ENCODE measurements at regions not wholly inside any gene's neighbourhood (a gene's known extent, or its start where the extent isn't known, plus 50 kb on each side); places are given as distances from the start of the nearest gene placed in this dataset.
A peak's percentile ranks its signal among the peaks of the same experiment; 100 is the strongest.

GRCh38 chr4:100130964-100131363 is 59.3 kb downstream of the DDIT4L start:
- Mint-ChIP-seq H3K27me3 (ENCODE audit: low read depth) (peaks cover 5% of the 10 kb centered on the region), H3K4me3 (ENCODE audit: low read depth) (no peak overlapping the region), H3K36me3 (ENCODE audit: low read depth) (no peaks in the 10 kb centered on the region), H3K4me1 (ENCODE audit: low read depth) (no peaks in the 10 kb centered on the region), H3K9me3 (peaks cover 4% of the 10 kb centered on the region), H3K27ac (no peak overlapping the region)
- intact Hi-C loops (cut with micrococcal nuclease): no loop called here
- no peak for DNase-seq (ENCODE audit: low spot score)

DNA sequence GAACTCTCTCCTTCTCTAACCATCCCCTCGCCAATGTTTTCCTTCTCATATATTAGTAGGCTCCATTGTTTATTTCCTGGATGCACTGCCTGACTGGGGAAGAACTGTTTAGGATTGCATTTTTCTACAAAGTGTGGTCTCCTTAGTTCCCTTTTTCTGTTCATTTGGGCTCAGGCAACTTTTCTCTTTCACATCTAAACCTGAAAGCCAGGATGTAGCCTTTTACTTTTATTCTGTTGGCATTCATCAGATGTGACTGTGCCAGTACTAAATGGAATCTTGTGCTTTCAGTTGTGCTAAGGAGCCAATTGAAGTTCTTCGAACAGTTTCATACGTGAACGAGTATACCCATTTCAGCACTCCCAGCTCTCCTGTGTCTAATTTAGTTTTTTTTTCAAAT is 59.8 kb downstream of the DDIT4L start:
- Mint-ChIP-seq H3K4me3 (ENCODE audit: low read depth) (no peak overlapping the region), H3K9me3 (peaks cover 5% of the 10 kb centered on the region), H3K27me3 (ENCODE audit: low read depth) (peaks cover 5% of the 10 kb centered on the region), H3K36me3 (ENCODE audit: low read depth) (no peaks in the 10 kb centered on the region), H3K27ac (no peak overlapping the region), H3K4me1 (ENCODE audit: low read depth) (no peaks in the 10 kb centered on the region)
- intact Hi-C loops (cut with micrococcal nuclease): no loop called here
- no peak for DNase-seq (ENCODE audit: low spot score)

DNA sequence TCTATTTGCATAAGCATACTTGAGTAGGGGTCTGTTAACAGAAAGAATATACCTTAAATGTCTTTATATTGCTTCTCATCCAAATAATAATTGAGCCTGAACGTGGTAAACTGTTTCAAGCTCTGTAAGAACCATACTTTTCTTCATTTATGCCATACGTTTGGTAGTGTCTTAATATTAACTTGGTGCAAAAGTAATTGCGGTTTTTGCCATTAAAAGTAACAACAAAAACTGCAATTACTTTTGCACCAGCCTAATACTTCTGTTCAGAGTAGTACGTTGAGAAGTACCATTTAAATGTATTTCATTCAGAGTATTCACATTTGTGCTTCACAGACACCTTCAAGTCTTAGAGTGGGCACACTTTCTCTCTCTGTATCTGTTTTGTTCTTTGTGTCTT is 60.5 kb downstream of the DDIT4L start:
- intact Hi-C loops (cut with micrococcal nuclease): no loop called here
- H3K4me3 Mint-ChIP-seq (ENCODE audit: low read depth): no peak overlapping the region
- H3K27ac Mint-ChIP-seq: no peak overlapping the region
- peaks cover 3% of the 10 kb centered on the region for H3K36me3 Mint-ChIP-seq (ENCODE audit: low read depth)
- H3K27me3 Mint-ChIP-seq (ENCODE audit: low read depth): peaks cover 7% of the 10 kb centered on the region
- peaks cover 12% of the 10 kb centered on the region for H3K9me3 Mint-ChIP-seq
- no peak for DNase-seq (ENCODE audit: low spot score)
- no peaks in the 10 kb centered on the region for H3K4me1 Mint-ChIP-seq (ENCODE audit: low read depth)

- H3K4me3 Mint-ChIP-seq (ENCODE audit: low read depth): no peak overlapping the region
- no peak for DNase-seq (ENCODE audit: low spot score)
- peaks cover 23% of the 10 kb centered on the region for H3K9me3 Mint-ChIP-seq
- peaks cover 6% of the 10 kb centered on the region for H3K36me3 Mint-ChIP-seq (ENCODE audit: low read depth)
- intact Hi-C loops (cut with micrococcal nuclease): no loop called here
- no peaks in the 10 kb centered on the region for H3K4me1 Mint-ChIP-seq (ENCODE audit: low read depth)
- H3K27ac Mint-ChIP-seq: no peak overlapping the region
- H3K27me3 Mint-ChIP-seq (ENCODE audit: low read depth): peaks cover 7% of the 10 kb centered on the region
These were observed 61.9 kb downstream of the DDIT4L start for GRCh38 chr4:100128338-100128737.

DNA sequence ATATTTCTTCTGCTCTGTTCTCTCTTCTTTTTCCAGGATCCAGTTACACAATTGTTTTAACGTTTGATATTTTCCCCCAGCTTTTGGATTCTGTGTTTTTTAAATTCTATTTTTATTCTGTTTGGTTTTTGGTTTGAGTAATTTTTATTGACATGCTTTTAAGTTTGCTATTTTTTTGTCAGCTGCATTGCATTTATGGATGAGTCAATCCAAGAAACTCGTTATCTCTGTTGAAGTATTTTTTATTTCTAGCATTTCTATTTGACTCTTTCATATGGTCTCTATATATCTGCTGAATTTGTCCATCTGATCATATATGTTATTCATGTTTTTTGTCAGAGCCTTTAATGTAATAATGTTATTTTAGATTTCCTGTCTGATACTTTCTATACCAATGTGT is 65.6 kb downstream of the DDIT4L start:
- no peak for DNase-seq (ENCODE audit: low spot score)
- H3K27me3 Mint-ChIP-seq (ENCODE audit: low read depth): peaks cover 9% of the 10 kb centered on the region
- intact Hi-C loops (cut with micrococcal nuclease): no loop called here
- no peak overlapping the region for H3K4me3 Mint-ChIP-seq (ENCODE audit: low read depth)
- H3K9me3 Mint-ChIP-seq: peaks cover 23% of the 10 kb centered on the region
- peaks cover 6% of the 10 kb centered on the region for H3K36me3 Mint-ChIP-seq (ENCODE audit: low read depth)
- H3K4me1 Mint-ChIP-seq (ENCODE audit: low read depth): no peaks in the 10 kb centered on the region
- H3K27ac Mint-ChIP-seq: no peak overlapping the region

DNA sequence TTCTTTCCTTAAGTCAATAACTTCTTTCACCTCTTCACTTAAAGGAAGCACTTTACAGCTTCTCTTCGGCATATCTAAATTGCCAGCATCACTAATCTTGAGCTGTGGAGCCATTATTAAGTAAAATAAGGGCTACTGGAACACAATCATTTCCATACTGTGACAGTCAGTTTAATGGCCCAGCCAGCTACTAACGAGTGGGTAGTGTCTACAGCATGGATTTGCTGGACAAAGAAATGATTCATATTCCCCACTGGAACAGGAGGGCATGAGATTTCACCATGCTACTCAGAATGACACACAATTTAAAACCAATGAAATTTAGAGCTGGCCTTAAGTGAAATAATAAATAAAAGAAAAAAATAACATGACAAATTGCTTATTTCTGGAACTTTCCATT is 72.1 kb downstream of the DDIT4L start:
- no peak for DNase-seq (ENCODE audit: low spot score)
- H3K27ac Mint-ChIP-seq: no peak overlapping the region
- H3K27me3 Mint-ChIP-seq (ENCODE audit: low read depth): peaks cover 9% of the 10 kb centered on the region
- H3K36me3 Mint-ChIP-seq (ENCODE audit: low read depth): no peaks in the 10 kb centered on the region
- intact Hi-C loops (cut with micrococcal nuclease): no loop called here
- no peak overlapping the region for H3K4me3 Mint-ChIP-seq (ENCODE audit: low read depth)
- no peaks in the 10 kb centered on the region for H3K9me3 Mint-ChIP-seq
- peaks cover 4% of the 10 kb centered on the region for H3K4me1 Mint-ChIP-seq (ENCODE audit: low read depth)

- intact Hi-C loops (cut with micrococcal nuclease): no loop called here
- no peak overlapping the region for H3K4me3 Mint-ChIP-seq (ENCODE audit: low read depth)
- no peak overlapping the region for H3K27ac Mint-ChIP-seq
- peaks cover 4% of the 10 kb centered on the region for H3K4me1 Mint-ChIP-seq (ENCODE audit: low read depth)
- H3K36me3 Mint-ChIP-seq (ENCODE audit: low read depth): no peaks in the 10 kb centered on the region
- peaks cover 9% of the 10 kb centered on the region for H3K27me3 Mint-ChIP-seq (ENCODE audit: low read depth)
- no peaks in the 10 kb centered on the region for H3K9me3 Mint-ChIP-seq
- no peak for DNase-seq (ENCODE audit: low spot score)
These were observed 72.5 kb downstream of the DDIT4L start for GRCh38 chr4:100117750-100118149.

DNA sequence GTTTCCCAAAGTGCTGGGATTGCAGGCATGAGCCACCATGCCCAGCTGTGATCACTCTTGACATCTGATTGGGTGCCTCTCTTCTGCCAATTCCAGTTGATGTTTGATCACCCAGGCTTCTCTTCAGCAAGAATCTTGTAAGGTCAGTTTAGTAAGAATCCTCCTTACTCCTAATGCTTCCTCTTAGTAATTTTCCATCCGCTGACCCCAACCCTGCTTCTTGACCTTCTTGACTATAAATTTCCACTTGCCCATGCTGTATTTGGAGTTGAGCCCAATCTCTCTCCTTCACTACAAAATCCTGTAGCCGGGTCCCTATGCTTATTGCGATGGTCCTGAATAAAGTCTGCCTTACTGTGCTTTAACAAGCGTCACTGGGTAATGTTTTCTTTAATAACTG is 75.4 kb downstream of the DDIT4L start:
- no peak overlapping the region for H3K27ac Mint-ChIP-seq
- no peaks in the 10 kb centered on the region for H3K9me3 Mint-ChIP-seq
- no peak for DNase-seq (ENCODE audit: low spot score)
- intact Hi-C loops (cut with micrococcal nuclease): no loop called here
- H3K4me3 Mint-ChIP-seq (ENCODE audit: low read depth): no peak overlapping the region
- H3K36me3 Mint-ChIP-seq (ENCODE audit: low read depth): no peaks in the 10 kb centered on the region
- peaks cover 6% of the 10 kb centered on the region for H3K4me1 Mint-ChIP-seq (ENCODE audit: low read depth)
- peaks cover 7% of the 10 kb centered on the region for H3K27me3 Mint-ChIP-seq (ENCODE audit: low read depth)

DNA sequence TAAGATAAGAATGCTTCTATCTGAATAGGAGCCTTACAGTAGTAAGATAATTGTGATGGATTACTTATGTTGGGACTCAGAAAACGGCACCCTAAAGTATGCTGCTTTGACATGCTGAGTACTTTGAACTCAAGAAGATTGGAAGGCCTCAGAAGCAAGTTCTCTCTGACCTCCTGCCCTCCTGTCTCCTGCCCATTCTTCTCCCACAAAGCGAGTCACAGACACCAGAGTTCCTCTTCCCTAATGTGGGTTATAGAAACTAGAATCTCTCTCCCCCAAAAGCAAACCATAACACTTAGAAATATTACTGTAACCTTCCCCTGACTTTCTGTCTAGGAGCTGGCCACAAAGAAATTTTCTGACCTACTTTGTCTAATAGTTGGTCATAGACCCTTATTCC is 76.5 kb downstream of the DDIT4L start:
- intact Hi-C loops (cut with micrococcal nuclease): no loop called here
- Mint-ChIP-seq H3K27ac (no peak overlapping the region), H3K4me3 (ENCODE audit: low read depth) (no peak overlapping the region), H3K4me1 (ENCODE audit: low read depth) (peaks cover 17% of the 10 kb centered on the region), H3K36me3 (ENCODE audit: low read depth) (no peaks in the 10 kb centered on the region), H3K27me3 (ENCODE audit: low read depth) (peaks cover 6% of the 10 kb centered on the region), H3K9me3 (no peaks in the 10 kb centered on the region)
- DNase-seq (ENCODE audit: low spot score): no peak

- peaks cover 6% of the 10 kb centered on the region for H3K27me3 Mint-ChIP-seq (ENCODE audit: low read depth)
- H3K4me1 Mint-ChIP-seq (ENCODE audit: low read depth): peaks cover 17% of the 10 kb centered on the region
- peak overlapping the region; percentile 38 for H3K27ac Mint-ChIP-seq
- H3K9me3 Mint-ChIP-seq: no peaks in the 10 kb centered on the region
- no peak overlapping the region for H3K4me3 Mint-ChIP-seq (ENCODE audit: low read depth)
- intact Hi-C loops (cut with micrococcal nuclease): no loop called here
- no peaks in the 10 kb centered on the region for H3K36me3 Mint-ChIP-seq (ENCODE audit: low read depth)
- no peak for DNase-seq (ENCODE audit: low spot score)
These were observed 77.2 kb downstream of the DDIT4L start for GRCh38 chr4:100113096-100113495.

DNA sequence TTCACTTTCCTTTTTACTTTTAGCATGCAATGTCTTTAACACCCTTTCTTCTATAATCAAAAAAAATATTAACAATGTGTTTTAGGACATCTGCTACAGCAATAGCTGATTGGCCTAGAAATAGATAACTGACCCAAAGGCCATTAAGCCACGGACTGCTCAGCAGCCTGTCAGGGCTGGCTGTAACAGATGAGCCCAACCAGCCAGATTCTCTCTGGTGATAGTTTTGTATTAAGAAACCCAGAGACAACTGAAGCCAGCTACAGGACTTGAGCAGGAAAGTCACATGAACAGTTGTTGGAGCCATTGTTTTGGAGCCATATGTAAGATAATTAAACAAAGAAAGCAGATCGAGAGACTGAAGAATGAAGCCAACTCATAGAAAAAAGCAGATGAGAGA is 80.3 kb downstream of the DDIT4L start:
- DNase-seq (ENCODE audit: low spot score): no peak
- Mint-ChIP-seq H3K27ac (no peak overlapping the region), H3K27me3 (ENCODE audit: low read depth) (no peaks in the 10 kb centered on the region), H3K4me1 (ENCODE audit: low read depth) (peaks cover 35% of the 10 kb centered on the region), H3K9me3 (no peaks in the 10 kb centered on the region), H3K36me3 (ENCODE audit: low read depth) (no peaks in the 10 kb centered on the region), H3K4me3 (ENCODE audit: low read depth) (no peak overlapping the region)
- intact Hi-C loops (cut with micrococcal nuclease): no loop called here

DNA sequence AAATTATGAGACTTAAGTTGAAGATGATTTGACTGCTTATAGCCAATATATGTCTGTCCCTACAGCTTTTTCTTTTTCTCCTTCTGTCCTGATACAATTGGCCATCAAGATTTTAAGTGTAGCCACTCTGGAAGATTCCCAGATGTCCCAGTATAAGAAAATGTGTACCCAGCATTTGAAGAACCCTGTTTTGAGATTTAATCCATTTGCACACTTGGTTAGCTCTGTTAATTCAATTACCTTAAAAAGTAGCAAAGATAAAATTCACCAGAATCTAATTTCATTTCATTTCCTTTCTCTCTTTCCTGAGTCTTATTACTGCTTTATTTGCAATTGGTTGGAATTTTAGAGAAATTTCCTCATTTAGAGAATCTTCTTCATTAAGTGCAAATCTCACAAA is 81.4 kb downstream of the DDIT4L start:
- H3K4me3 Mint-ChIP-seq (ENCODE audit: low read depth): no peak overlapping the region
- no peaks in the 10 kb centered on the region for H3K27me3 Mint-ChIP-seq (ENCODE audit: low read depth)
- H3K9me3 Mint-ChIP-seq: no peaks in the 10 kb centered on the region
- no peaks in the 10 kb centered on the region for H3K36me3 Mint-ChIP-seq (ENCODE audit: low read depth)
- DNase-seq (ENCODE audit: low spot score): no peak
- H3K4me1 Mint-ChIP-seq (ENCODE audit: low read depth): peaks cover 40% of the 10 kb centered on the region
- H3K27ac Mint-ChIP-seq: no peak overlapping the region
- intact Hi-C loops (cut with micrococcal nuclease): no loop called here

- H3K27me3 Mint-ChIP-seq (ENCODE audit: low read depth): no peaks in the 10 kb centered on the region
- peak overlapping the region; percentile 53 for H3K27ac Mint-ChIP-seq
- no peaks in the 10 kb centered on the region for H3K9me3 Mint-ChIP-seq
- H3K4me1 Mint-ChIP-seq (ENCODE audit: low read depth): peaks cover 48% of the 10 kb centered on the region
- DNase-seq (ENCODE audit: low spot score): peak; percentile 26
- no peak overlapping the region for H3K4me3 Mint-ChIP-seq (ENCODE audit: low read depth)
- no peaks in the 10 kb centered on the region for H3K36me3 Mint-ChIP-seq (ENCODE audit: low read depth)
- intact Hi-C loops (cut with micrococcal nuclease): loop anchor here (1.0 to 2.0 kb wide), 2 partner anchors 11 to 14 kb away; no protein-coding TSS in a partner anchor
These were observed 83.3 kb downstream of the DDIT4L start for GRCh38 chr4:100106982-100107381.

DNA sequence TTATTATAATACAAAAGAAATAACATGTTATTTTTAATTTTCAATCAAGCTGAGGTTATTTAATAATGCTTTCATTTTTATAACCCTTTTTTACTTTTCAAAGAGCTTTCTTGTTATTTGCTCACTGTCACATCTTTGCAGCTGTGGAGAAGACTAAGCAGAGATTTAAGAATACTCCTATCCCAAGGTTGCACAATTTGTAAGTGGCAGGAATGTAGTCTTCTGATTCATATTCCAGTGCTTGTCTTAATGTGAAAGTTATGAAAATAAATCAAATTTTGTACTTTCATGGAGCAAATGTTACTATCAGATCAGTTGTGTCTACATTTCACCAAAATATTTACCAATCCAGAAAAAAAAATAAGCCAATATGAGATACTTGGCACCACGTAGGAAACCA is 86.6 kb downstream of the DDIT4L start:
- intact Hi-C loops (cut with micrococcal nuclease): no loop called here
- Mint-ChIP-seq H3K4me1 (ENCODE audit: low read depth) (peaks cover 52% of the 10 kb centered on the region), H3K27ac (no peak overlapping the region), H3K36me3 (ENCODE audit: low read depth) (no peaks in the 10 kb centered on the region), H3K9me3 (no peaks in the 10 kb centered on the region), H3K27me3 (ENCODE audit: low read depth) (no peaks in the 10 kb centered on the region), H3K4me3 (ENCODE audit: low read depth) (no peak overlapping the region)
- no peak for DNase-seq (ENCODE audit: low spot score)
